Activated T-helper 2 cell treated with anti-CD3 and anti-CD28 coated beads, Interferon-gamma antibody, Interleukin-2, Interleukin-4, amounts not matched to agents 10 μg/mL and 5 μg/mL and 100 μg/mL, durations not matched to agents 14 hours and 24 hours and 36 hours (primary cell): ENCODE measurements at regions not wholly inside any gene's neighbourhood (a gene's known extent, or its start where the extent isn't known, plus 50 kb on each side); places are given as distances from the start of the nearest gene placed in this dataset.
"Not testable (repeated sequence)": the region's sequence is repeated elsewhere in the genome, so short reads cannot be mapped to it uniquely, and the experiment has no call there.

Experiments
- DNase-seq: peaks from one replicate; pipeline ENCODE4 v3.0.0; 2021; ENCODE audit warnings: low spot score
- H3K27ac Mint-ChIP-seq: one replicate; pipeline ENCODE4 v1.8.0; 2021; ENCODE audit warnings: mixed read lengths
- H3K27me3 Mint-ChIP-seq: one replicate; pipeline ENCODE4 v1.8.0; 2021; ENCODE audit warnings: low read depth, mixed read lengths
- H3K36me3 Mint-ChIP-seq: one replicate; pipeline ENCODE4 v1.8.0; 2021; ENCODE audit warnings: low read depth, mixed read lengths
- H3K4me1 Mint-ChIP-seq: one replicate; pipeline ENCODE4 v1.8.0; 2021; ENCODE audit warnings: low read depth, mixed read lengths
- H3K4me3 Mint-ChIP-seq: one replicate; pipeline ENCODE4 v1.8.0; 2021; ENCODE audit warnings: low read depth, mild to moderate bottlenecking, moderate library complexity, mixed read lengths
- H3K9me3 Mint-ChIP-seq: one replicate; pipeline ENCODE4 v1.8.0; 2021; ENCODE audit warnings: mixed read lengths
- intact Hi-C: fragments of 100-400 bp; cut with micrococcal nuclease; formaldehyde crosslinking; loops from one replicate; pipeline ENCODE4 v1.15.1; 2023

- Mint-ChIP-seq H3K9me3 (no peaks in the 10 kb centered on the region), H3K27ac (no peak overlapping the region), H3K36me3 (no peaks in the 10 kb centered on the region), H3K4me3 (no peak overlapping the region), H3K27me3 (no peaks in the 10 kb centered on the region), H3K4me1 (no peaks in the 10 kb centered on the region)
- intact Hi-C loops = no loop called here
- DNase-seq = no peak
Observed at GRCh38 chr6:147942363-147942762, 400.3 kb upstream of the SASH1 start.

- intact Hi-C loops = no loop called here
- H3K36me3 Mint-ChIP-seq = no peaks in the 10 kb centered on the region
- no peak for DNase-seq
- no peaks in the 10 kb centered on the region for H3K27me3 Mint-ChIP-seq
- no peaks in the 10 kb centered on the region for H3K9me3 Mint-ChIP-seq
- H3K27ac Mint-ChIP-seq = no peak overlapping the region
- no peaks in the 10 kb centered on the region for H3K4me1 Mint-ChIP-seq
- H3K4me3 Mint-ChIP-seq = no peak overlapping the region
Observed at GRCh38 chr6:147944122-147944521, 398.5 kb upstream of the SASH1 start.

GRCh38 chr6:147947521-147947920 lies 395.1 kb upstream of the SASH1 start:
- H3K27ac Mint-ChIP-seq = no peak overlapping the region
- H3K4me1 Mint-ChIP-seq = no peaks in the 10 kb centered on the region
- intact Hi-C loops = no loop called here
- no peaks in the 10 kb centered on the region for H3K9me3 Mint-ChIP-seq
- no peaks in the 10 kb centered on the region for H3K36me3 Mint-ChIP-seq
- H3K27me3 Mint-ChIP-seq = no peaks in the 10 kb centered on the region
- H3K4me3 Mint-ChIP-seq = no peak overlapping the region
- no peak for DNase-seq

- Mint-ChIP-seq H3K9me3 (no peaks in the 10 kb centered on the region), H3K36me3 (no peaks in the 10 kb centered on the region), H3K4me3 (no peak overlapping the region), H3K27ac (no peak overlapping the region), H3K27me3 (no peaks in the 10 kb centered on the region), H3K4me1 (no peaks in the 10 kb centered on the region)
- intact Hi-C loops = no loop called here
- no peak for DNase-seq
Observed at GRCh38 chr6:147949981-147950622, 392.5 kb upstream of the SASH1 start.

- Mint-ChIP-seq H3K4me1 (no peaks in the 10 kb centered on the region), H3K4me3 (no peak overlapping the region), H3K27me3 (no peaks in the 10 kb centered on the region), H3K27ac (no peak overlapping the region), H3K36me3 (no peaks in the 10 kb centered on the region), H3K9me3 (no peaks in the 10 kb centered on the region)
- no peak for DNase-seq
- intact Hi-C loops = no loop called here
Observed at GRCh38 chr6:147950623-147950987, 392.0 kb upstream of the SASH1 start.

- Mint-ChIP-seq H3K4me3 (no peak overlapping the region), H3K36me3 (no peaks in the 10 kb centered on the region), H3K4me1 (no peaks in the 10 kb centered on the region), H3K27me3 (no peaks in the 10 kb centered on the region), H3K27ac (no peak overlapping the region), H3K9me3 (no peaks in the 10 kb centered on the region)
- intact Hi-C loops = no loop called here
- DNase-seq = no peak
Observed at GRCh38 chr6:147951726-147952125, 390.9 kb upstream of the SASH1 start.

- intact Hi-C loops = no loop called here
- H3K4me1 Mint-ChIP-seq = no peaks in the 10 kb centered on the region
- H3K4me3 Mint-ChIP-seq = no peak overlapping the region
- no peaks in the 10 kb centered on the region for H3K36me3 Mint-ChIP-seq
- no peaks in the 10 kb centered on the region for H3K27me3 Mint-ChIP-seq
- DNase-seq = no peak
- no peaks in the 10 kb centered on the region for H3K9me3 Mint-ChIP-seq
- no peak overlapping the region for H3K27ac Mint-ChIP-seq
Observed at GRCh38 chr6:147954938-147955337, 387.7 kb upstream of the SASH1 start.

- Mint-ChIP-seq H3K4me1 (no peaks in the 10 kb centered on the region), H3K9me3 (no peaks in the 10 kb centered on the region), H3K4me3 (no peak overlapping the region), H3K27ac (no peak overlapping the region), H3K36me3 (no peaks in the 10 kb centered on the region), H3K27me3 (no peaks in the 10 kb centered on the region)
- intact Hi-C loops = no loop called here
- no peak for DNase-seq
Observed at GRCh38 chr6:147958683-147959082, 384.0 kb upstream of the SASH1 start.

- intact Hi-C loops = no loop called here
- H3K9me3 Mint-ChIP-seq = no peaks in the 10 kb centered on the region
Observed at GRCh38 chr6:147961481-147962141, 381.0 kb upstream of the SASH1 start.

GRCh38 chr6:147965448-147965847 lies 377.2 kb upstream of the SASH1 start:
- intact Hi-C loops, H3K27me3 Mint-ChIP-seq, H3K4me1 Mint-ChIP-seq, H3K4me3 Mint-ChIP-seq, DNase-seq, H3K27ac Mint-ChIP-seq, H3K9me3 Mint-ChIP-seq, H3K36me3 Mint-ChIP-seq: not testable (repeated sequence)

More at GRCh38 chr6:147961481-147962141, 381.0 kb upstream of the SASH1 start:
- Mint-ChIP-seq H3K27ac (no peak overlapping the region), H3K4me3 (no peak overlapping the region), H3K4me1 (no peaks in the 10 kb centered on the region), H3K27me3 (no peaks in the 10 kb centered on the region), H3K36me3 (no peaks in the 10 kb centered on the region)
- DNase-seq = no peak

- H3K9me3 Mint-ChIP-seq = no peaks in the 10 kb centered on the region
- H3K4me1 Mint-ChIP-seq = no peaks in the 10 kb centered on the region
- H3K27me3 Mint-ChIP-seq = no peaks in the 10 kb centered on the region
- H3K4me3 Mint-ChIP-seq = no peak overlapping the region
- DNase-seq = no peak
- no peak overlapping the region for H3K27ac Mint-ChIP-seq
- no peaks in the 10 kb centered on the region for H3K36me3 Mint-ChIP-seq
- intact Hi-C loops = no loop called here
Observed at GRCh38 chr6:147970970-147971369, 371.7 kb upstream of the SASH1 start.

GRCh38 chr6:147972448-147972847 lies 370.2 kb upstream of the SASH1 start:
- Mint-ChIP-seq H3K4me3 (no peak overlapping the region), H3K9me3 (no peaks in the 10 kb centered on the region), H3K36me3 (no peaks in the 10 kb centered on the region), H3K27ac (no peak overlapping the region), H3K4me1 (no peaks in the 10 kb centered on the region), H3K27me3 (no peaks in the 10 kb centered on the region)
- no peak for DNase-seq
- intact Hi-C loops = no loop called here

- no peaks in the 10 kb centered on the region for H3K36me3 Mint-ChIP-seq
- intact Hi-C loops = no loop called here
- no peaks in the 10 kb centered on the region for H3K4me1 Mint-ChIP-seq
- DNase-seq = no peak
- H3K27me3 Mint-ChIP-seq = no peaks in the 10 kb centered on the region
- H3K27ac Mint-ChIP-seq = no peak overlapping the region
- no peak overlapping the region for H3K4me3 Mint-ChIP-seq
- no peaks in the 10 kb centered on the region for H3K9me3 Mint-ChIP-seq
Observed at GRCh38 chr6:147973806-147974205, 368.8 kb upstream of the SASH1 start.

- H3K27ac Mint-ChIP-seq = no peak overlapping the region
- H3K9me3 Mint-ChIP-seq = no peaks in the 10 kb centered on the region
- H3K4me1 Mint-ChIP-seq = no peaks in the 10 kb centered on the region
- H3K4me3 Mint-ChIP-seq = no peak overlapping the region
- no peaks in the 10 kb centered on the region for H3K27me3 Mint-ChIP-seq
- no peaks in the 10 kb centered on the region for H3K36me3 Mint-ChIP-seq
- no peak for DNase-seq
- intact Hi-C loops = no loop called here
Observed at GRCh38 chr6:147974376-147974775, 368.3 kb upstream of the SASH1 start.
